IMR-90 (cell line): ENCODE measurements at regions not wholly inside any gene's neighbourhood (a gene's known extent, or its start where the extent isn't known, plus 50 kb on each side); places are given as distances from the start of the nearest gene placed in this dataset.

Experiments used
- ATAC-seq: fragments of 200-7000 bp; cut with Tn5 transposase; 2 replicates; pipeline ENCODE4 v1.9.1; 2020; ENCODE audit warnings: low read depth, mild to moderate bottlenecking, moderate library complexity
- BruUV-seq: library from RNA; stranded (reverse); fragments of 400-500 nt; replicated peaks from 2 replicates; lab custom pipeline; 2021; lab: Mats Ljungman, UMichigan
- CTCF ChIA-PET: fragments of 300-600 bp; formaldehyde crosslinking; extraction: SDS; loops from one replicate; lab custom pipeline; 2021; ENCODE audit warnings: antibody characterized with exemption; lab: Yijun Ruan, JAX
- POLR2A ChIA-PET: fragments of 300-600 bp; sonication (Branson Sonifier 250); formaldehyde crosslinking; loops from one replicate; lab custom pipeline; 2022; ENCODE audit warnings: antibody characterized with exemption; ENCODE audit not compliant: unreplicated experiment; lab: Charles Lee
- DNase-seq: peaks from one replicate; pipeline ENCODE4 v3.0.0; 2013
- H2AFZ ChIP-seq: replicated peaks from 2 replicates; pipeline ENCODE3; 2013; ENCODE audit warnings: low read length, mild to moderate bottlenecking; ENCODE audit not compliant: poor library complexity
- H2AK5ac ChIP-seq: 2 replicates; pipeline ENCODE4 v1.6.1; 2013; ENCODE audit warnings: low read depth, low read length, inconsistent platforms
- H2AK9ac ChIP-seq: replicated peaks from 2 replicates; pipeline ENCODE3; 2013; ENCODE audit warnings: mild to moderate bottlenecking, low read depth, low read length, moderate library complexity; ENCODE audit not compliant: poor library complexity
- H2BK120ac ChIP-seq: 2 replicates; pipeline ENCODE4 v1.6.1; 2013; ENCODE audit warnings: low read depth, low read length, inconsistent platforms
- H2BK15ac ChIP-seq: 3 replicates; pipeline ENCODE4 v1.6.1; 2013; ENCODE audit warnings: low read depth, low read length, inconsistent platforms
- H2BK20ac ChIP-seq: 2 replicates; pipeline ENCODE4 v1.6.1; 2013; ENCODE audit warnings: low read depth, mild to moderate bottlenecking, inconsistent platforms, low read length, moderate library complexity
- H2BK5ac ChIP-seq: 2 replicates; pipeline ENCODE4 v1.6.1; 2013; ENCODE audit warnings: mild to moderate bottlenecking, low read depth, low read length, inconsistent platforms; ENCODE audit not compliant: poor library complexity, severe bottlenecking
- H3K14ac ChIP-seq: replicated peaks from 2 replicates; pipeline ENCODE4 v1.6.1; 2013; ENCODE audit warnings: low read depth, low read length, inconsistent platforms
- H3K18ac ChIP-seq: 2 replicates; pipeline ENCODE4 v1.6.1; 2013; ENCODE audit warnings: low read depth, low read length, control low read depth
- H3K23ac ChIP-seq: 2 replicates; pipeline ENCODE4 v1.6.1; 2013; ENCODE audit warnings: low read depth, low read length, inconsistent platforms
- H3K27ac ChIP-seq: 2 replicates; pipeline ENCODE4 v1.5.1; 2013; ENCODE audit warnings: mild to moderate bottlenecking, control low read depth, low read length; ENCODE audit not compliant: insufficient read depth
- H3K27me3 ChIP-seq: 2 replicates; pipeline ENCODE4 v1.6.1; 2013; ENCODE audit warnings: low read length; ENCODE audit not compliant: control insufficient read depth, insufficient read depth
- H3K36me3 ChIP-seq: 2 replicates; pipeline ENCODE4 v1.6.1; 2013; ENCODE audit warnings: low read length, mixed read lengths; ENCODE audit not compliant: control insufficient read depth, insufficient read depth
- H3K4ac ChIP-seq: 2 replicates; pipeline ENCODE4 v1.6.1; 2013; ENCODE audit warnings: low read depth, low read length, inconsistent platforms
- H3K4me1 ChIP-seq: 2 replicates; pipeline ENCODE4 v1.6.1; 2013; ENCODE audit warnings: low read length, mixed read lengths; ENCODE audit not compliant: control insufficient read depth, insufficient read depth
- H3K4me2 ChIP-seq: 2 replicates; pipeline ENCODE4 v1.6.1; 2013; ENCODE audit warnings: low read depth, mild to moderate bottlenecking, control low read depth, low read length, moderate library complexity
- H3K4me3 ChIP-seq: 2 replicates; pipeline ENCODE4 v1.5.1; 2013; ENCODE audit warnings: low read depth, mild to moderate bottlenecking, control low read depth, low read length, moderate library complexity; ENCODE audit not compliant: insufficient read depth
- H3K56ac ChIP-seq: 2 replicates; pipeline ENCODE4 v1.6.1; 2013; ENCODE audit warnings: low read length, inconsistent platforms; ENCODE audit not compliant: insufficient read depth; ENCODE audit errors: extremely low read depth
- H3K79me1 ChIP-seq, 2 experiments: 2 replicates each; pipeline ENCODE4 v1.6.1; 2013; ENCODE audit warnings: low read length in 2 of 2, inconsistent platforms in 1 of 2, low read depth in 1 of 2
- H3K9ac ChIP-seq: 2 replicates; pipeline ENCODE4 v1.6.1; 2013; ENCODE audit warnings: low read depth, low read length, control low read depth
- H3K9me1 ChIP-seq: 2 replicates; pipeline ENCODE4 v1.6.1; 2013; ENCODE audit warnings: low read length, inconsistent platforms; ENCODE audit not compliant: insufficient read depth
- H3K9me3 ChIP-seq: 2 replicates; pipeline ENCODE4 v1.6.1; 2013; ENCODE audit warnings: low read length; ENCODE audit not compliant: control insufficient read depth, insufficient read depth
- H4K20me1 ChIP-seq: 2 replicates; pipeline ENCODE4 v1.6.1; 2013; ENCODE audit warnings: low read length, inconsistent platforms; ENCODE audit not compliant: insufficient read depth
- H4K5ac ChIP-seq: 2 replicates; pipeline ENCODE4 v1.6.1; 2013; ENCODE audit warnings: mild to moderate bottlenecking, low read depth, low read length, control low read depth
- H4K8ac ChIP-seq, 2 experiments: 2 replicates each; pipeline ENCODE4 v1.6.1; 2013; ENCODE audit warnings: low read depth in 2 of 2, low read length in 2 of 2, control low read depth in 1 of 2, inconsistent platforms in 1 of 2
- H4K91ac ChIP-seq: 2 replicates; pipeline ENCODE4 v1.6.1; 2013; ENCODE audit warnings: low read depth, low read length, inconsistent platforms; ENCODE audit not compliant: insufficient read depth
- BHLHE40 ChIP-seq: fragments of 150-350 bp; IDR thresholded peaks from 2 replicates; pipeline ENCODE4 v1.6.1; 2016; ENCODE audit warnings: mild to moderate bottlenecking, low read depth, low read length
- CEBPB ChIP-seq: IDR thresholded peaks from 2 replicates; pipeline ENCODE4 v1.6.1; 2012; ENCODE audit warnings: low read depth, low read length, improper control_type of control experiment
- CHD1 ChIP-seq: IDR thresholded peaks from 2 replicates; pipeline ENCODE4 v1.6.1; 2012; ENCODE audit warnings: low read depth, low read length, improper control_type of control experiment
- CTCF ChIP-seq: conservative IDR thresholded peaks from 2 replicates; pipeline ENCODE4 v1.5.1; 2012; ENCODE audit warnings: mild to moderate bottlenecking, low read depth, low read length, improper control_type of control experiment
- ELK1 ChIP-seq: fragments of 150-350 bp; IDR thresholded peaks from 2 replicates; pipeline ENCODE4 v1.6.1; 2016; ENCODE audit warnings: low read depth, mild to moderate bottlenecking, low read length, moderate library complexity, borderline replicate concordance
- FOS ChIP-seq: fragments of 150-350 bp; IDR thresholded peaks from 2 replicates; pipeline ENCODE4 v1.6.1; 2016; ENCODE audit warnings: low read depth, low read length
- MAFK ChIP-seq: IDR thresholded peaks from 2 replicates; pipeline ENCODE4 v1.6.1; 2012; ENCODE audit warnings: low read depth, low read length, improper control_type of control experiment
- MAZ ChIP-seq: IDR thresholded peaks from 2 replicates; pipeline ENCODE4 v1.6.1; 2012; ENCODE audit warnings: low read depth, mild to moderate bottlenecking, low read length, improper control_type of control experiment, moderate library complexity, borderline replicate concordance
- MXI1 ChIP-seq: IDR thresholded peaks from 2 replicates; pipeline ENCODE4 v1.6.1; 2012; ENCODE audit warnings: low read depth, mild to moderate bottlenecking, low read length, moderate library complexity, borderline replicate concordance
- NFE2L2 ChIP-seq: fragments of 150-350 bp; IDR thresholded peaks from 2 replicates; pipeline ENCODE4 v1.6.1; 2016; ENCODE audit warnings: low read depth, mild to moderate bottlenecking, low read length
- POLR2A ChIP-seq: IDR thresholded peaks from 2 replicates; pipeline ENCODE4 v1.6.1; 2012; ENCODE audit warnings: mild to moderate bottlenecking, low read depth, low read length
- RAD21 ChIP-seq: IDR thresholded peaks from 2 replicates; pipeline ENCODE4 v1.6.1; 2012; ENCODE audit warnings: low read length, improper control_type of control experiment
- RCOR1 ChIP-seq: IDR thresholded peaks from 2 replicates; pipeline ENCODE4 v1.6.1; 2012; ENCODE audit warnings: mild to moderate bottlenecking, low read length, improper control_type of control experiment; ENCODE audit not compliant: insufficient replicate concordance
- RFX5 ChIP-seq: IDR thresholded peaks from 2 replicates; pipeline ENCODE4 v1.8.0; 2012; ENCODE audit warnings: low read depth, mild to moderate bottlenecking, low read length, moderate library complexity
- SMC3 ChIP-seq: fragments of 150-350 bp; IDR thresholded peaks from 2 replicates; pipeline ENCODE4 v1.6.1; 2016; ENCODE audit warnings: low read depth, mild to moderate bottlenecking, antibody characterized with exemption, low read length, moderate library complexity
- USF2 ChIP-seq: fragments of 150-350 bp; IDR thresholded peaks from 2 replicates; pipeline ENCODE4 v1.6.1; 2017; ENCODE audit warnings: mild to moderate bottlenecking, antibody characterized with exemption, low read length, low read depth
- WGBS, 2 experiments: methylation state at CpG; one replicate each; pipeline versions ENCODE4 v1.1.5 to v1.1.7; 2013; ENCODE audit warnings: missing lambda C conversion rate in 2 of 2; ENCODE audit not compliant: insufficient read length in 1 of 2; ENCODE audit errors: extremely low coverage in 2 of 2; 5-methylcytosine and 5-hydroxymethylcytosine counted together
- dilution Hi-C: fragments of 300-500 bp; cut with HindIII; formaldehyde crosslinking; loops from one replicate; pipeline ENCODE4 v1.14.3; 2018; ENCODE audit warnings: low sequenced_read_pairs; ENCODE audit not compliant: unreplicated experiment
- in situ Hi-C: fragments of 300-500 bp; cut with MboI; formaldehyde crosslinking; loops from 3 replicates; pipeline ENCODE4 v1.14.3; 2019; ENCODE audit warnings: low sequenced_read_pairs, inconsistent platforms, mixed read lengths
- intact Hi-C: fragments of 100-400 bp; cut with micrococcal nuclease; formaldehyde crosslinking; loops from 2 replicates; pipeline ENCODE4 v1.10.0; 2022

DNA sequence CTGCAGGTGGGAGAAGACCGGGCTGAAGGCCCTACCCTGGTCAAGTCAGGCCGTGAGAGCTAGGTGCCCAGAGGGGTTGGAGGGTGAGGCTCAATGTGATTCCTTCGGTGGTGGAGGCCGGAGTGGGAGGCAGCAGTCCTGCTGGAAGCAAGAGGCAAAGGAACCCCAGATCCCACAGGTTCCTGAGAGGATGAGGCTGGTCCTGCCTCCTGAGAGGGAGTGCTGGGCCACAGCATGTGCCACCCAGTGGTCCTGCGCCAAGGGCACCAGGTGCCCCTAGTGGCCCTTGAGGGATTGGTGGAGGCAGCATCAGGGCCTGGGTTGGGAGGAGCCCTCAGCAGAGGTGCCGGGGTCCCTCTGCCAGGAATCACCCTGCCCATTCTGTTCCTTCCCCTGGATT, 59.1 kb downstream of the BARX1 start:
- Histone ChIP-seq H2BK120ac (no peak overlapping the region), H2BK20ac (no peak overlapping the region), H4K20me1 (no peaks in the 10 kb centered on the region), H3K56ac (no peak overlapping the region), H3K4me1 (no peaks in the 10 kb centered on the region), H3K18ac (no peak overlapping the region), H4K5ac (no peak overlapping the region), H3K27me3 (no peaks in the 10 kb centered on the region; the same call in 1 of the 2 replicates), H3K27ac (no peak overlapping the region), H3K23ac (no peak overlapping the region), H3K4me3 (no peak overlapping the region), H3K14ac (no peak overlapping the region), H3K36me3 (no peaks in the 10 kb centered on the region), H4K8ac (no peak overlapping the region), H3K9me3 (no peaks in the 10 kb centered on the region), H4K91ac (no peak overlapping the region), H2AK9ac (no peak overlapping the region), H3K9me1 (no peaks in the 10 kb centered on the region), H3K79me1 (no peaks in the 10 kb centered on the region), H2BK5ac (no peak overlapping the region), H3K9ac (no peak overlapping the region), H2AK5ac (no peak overlapping the region), H2AFZ (no peak overlapping the region), H3K4ac (no peak overlapping the region), H3K4me2 (no peak overlapping the region), H2BK15ac (no peak overlapping the region)
- no peak for TF ChIP-seq MAZ
- no peak for TF ChIP-seq BHLHE40
- no peak for TF ChIP-seq CTCF
- TF ChIP-seq USF2: no peak
- TF ChIP-seq POLR2A: no peak
- TF ChIP-seq RFX5: no peak
- no peak for TF ChIP-seq SMC3
- TF ChIP-seq RAD21: no peak
- TF ChIP-seq ELK1: no peak
- no peak for TF ChIP-seq NFE2L2
- no peak for TF ChIP-seq MXI1
- TF ChIP-seq CEBPB: no peak
- no peak for TF ChIP-seq RCOR1
- no peak for TF ChIP-seq FOS
- TF ChIP-seq CHD1: no peak
- no peak for TF ChIP-seq MAFK
- no TSS peak for BruUV-seq
- dilution Hi-C loops: no loop called here
- ChIA-PET CTCF (no interaction called here), POLR2A (no interaction called here)
- intact Hi-C loops: no loop called here
- DNase-seq (no peak), ATAC-seq (no peak)
- 20% methylated on average over 1 of the region's 6 CpGs; no CpG with 5 or more reads in 1 of the 2 experiments for WGBS, 2 experiments
- in situ Hi-C loops: no loop called here
